Vagina (tissue), 2 donors: ENCODE measurements at regions not wholly inside any gene's neighbourhood (a gene's known extent, or its start where the extent isn't known, plus 50 kb on each side); places are given as distances from the start of the nearest gene placed in this dataset.

Source experiments
- POLR2A ChIP-seq, 2 donors: fragments of 450-650 bp; IDR thresholded peaks; one replicate each; pipeline ENCODE4 v1.6.1; 2017; ENCODE audit warnings: antibody characterized with exemption in 2 of 2, mild to moderate bottlenecking in 2 of 2, moderate library complexity in 2 of 2
- POLR2AphosphoS5 ChIP-seq, 2 donors: sonication (generic); formaldehyde crosslinking; IDR thresholded peaks; one replicate each; pipeline ENCODE4 v1.9.0; 2017; ENCODE audit warnings: antibody characterized with exemption in 2 of 2, mild to moderate bottlenecking in 2 of 2, low read depth in 1 of 2; ENCODE audit not compliant: insufficient read depth in 1 of 2
- TF ChIP-seq, protein P1 (sequence below), 3 experiments: fragments of 450-650 bp in 2 of 3; fragments of 200-600 bp in 1 of 3; sonication (generic) in 1 of 3; IDR thresholded peaks; one replicate each; pipeline ENCODE4 v1.5.1; 2017 to 2019; ENCODE audit warnings: antibody characterized with exemption in 3 of 3, mild to moderate bottlenecking in 2 of 3, moderate library complexity in 2 of 3

- TF ChIP-seq, protein P1, sequence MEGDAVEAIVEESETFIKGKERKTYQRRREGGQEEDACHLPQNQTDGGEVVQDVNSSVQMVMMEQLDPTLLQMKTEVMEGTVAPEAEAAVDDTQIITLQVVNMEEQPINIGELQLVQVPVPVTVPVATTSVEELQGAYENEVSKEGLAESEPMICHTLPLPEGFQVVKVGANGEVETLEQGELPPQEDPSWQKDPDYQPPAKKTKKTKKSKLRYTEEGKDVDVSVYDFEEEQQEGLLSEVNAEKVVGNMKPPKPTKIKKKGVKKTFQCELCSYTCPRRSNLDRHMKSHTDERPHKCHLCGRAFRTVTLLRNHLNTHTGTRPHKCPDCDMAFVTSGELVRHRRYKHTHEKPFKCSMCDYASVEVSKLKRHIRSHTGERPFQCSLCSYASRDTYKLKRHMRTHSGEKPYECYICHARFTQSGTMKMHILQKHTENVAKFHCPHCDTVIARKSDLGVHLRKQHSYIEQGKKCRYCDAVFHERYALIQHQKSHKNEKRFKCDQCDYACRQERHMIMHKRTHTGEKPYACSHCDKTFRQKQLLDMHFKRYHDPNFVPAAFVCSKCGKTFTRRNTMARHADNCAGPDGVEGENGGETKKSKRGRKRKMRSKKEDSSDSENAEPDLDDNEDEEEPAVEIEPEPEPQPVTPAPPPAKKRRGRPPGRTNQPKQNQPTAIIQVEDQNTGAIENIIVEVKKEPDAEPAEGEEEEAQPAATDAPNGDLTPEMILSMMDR (IDR thresholded peaks at IDR 0.05), result no peak
- TF ChIP-seq POLR2AphosphoS5 (IDR thresholded peaks at IDR 0.05; ENCODE audit: insufficient read depth in 1 of 2, low read depth in 1 of 2) (no peak), POLR2A (IDR thresholded peaks at IDR 0.05) (no peak)
Measured at GRCh38 chr7:68787566-68787965, 810.7 kb upstream of the AUTS2 start.
